ENCODE measurements at regions not wholly inside any gene's neighbourhood (a gene's known extent, or its start where the extent isn't known, plus 50 kb on each side); places are given as distances from the start of the nearest gene placed in this dataset.

DNA sequence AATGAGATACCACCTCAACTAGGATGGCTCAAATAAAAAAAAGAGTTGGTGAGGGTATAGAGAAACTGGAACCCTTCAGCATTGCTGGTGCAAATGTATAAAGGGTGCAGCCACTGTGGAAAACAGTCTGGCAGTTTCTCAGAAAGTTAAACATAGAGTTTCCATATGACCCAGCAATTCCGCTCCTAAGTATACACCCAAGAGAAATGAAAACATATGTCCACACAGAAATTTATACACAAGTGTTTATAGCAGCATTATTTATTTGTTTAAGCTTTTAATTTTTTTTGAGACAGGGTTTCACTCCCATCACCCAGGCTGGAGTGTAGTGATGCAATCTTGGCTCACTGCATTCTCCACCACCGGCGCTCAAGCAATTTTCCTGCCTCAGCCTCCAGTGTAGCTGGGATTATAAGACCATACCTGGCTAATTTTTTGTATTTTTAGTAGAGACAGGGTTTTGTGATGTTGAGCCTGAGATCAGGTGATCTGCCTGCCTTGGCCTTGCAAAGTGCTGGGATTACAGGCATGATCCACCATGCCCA lies 118.2 kb upstream of the KIF5B start:
- DNase-seq (ENCODE audit: insufficient read length, low spot score) (no peak), FAIRE-seq (no peak)

DNA sequence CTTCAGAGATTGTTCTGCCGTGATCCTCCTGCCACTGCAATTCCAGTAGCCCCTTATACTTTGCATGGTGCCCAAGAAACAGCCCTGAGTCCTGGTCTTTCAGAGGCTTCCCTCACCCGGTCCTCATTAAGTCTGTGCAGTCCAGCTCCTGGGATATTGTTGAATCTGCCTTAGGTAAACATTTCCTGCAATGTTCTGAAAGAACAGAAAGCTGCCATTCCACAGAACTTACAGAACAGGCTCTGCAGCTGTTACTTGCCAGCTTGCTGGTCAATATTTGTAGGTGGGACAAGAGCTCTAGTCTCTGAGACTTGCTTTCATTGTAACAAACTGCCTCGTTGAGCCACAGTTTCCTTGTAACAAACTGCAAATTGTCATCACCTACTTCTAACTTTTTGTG lies 115.0 kb upstream of the KIF5B start:
- no peak for FAIRE-seq
- DNase-seq (ENCODE audit: insufficient read length, low spot score): no peak

DNA sequence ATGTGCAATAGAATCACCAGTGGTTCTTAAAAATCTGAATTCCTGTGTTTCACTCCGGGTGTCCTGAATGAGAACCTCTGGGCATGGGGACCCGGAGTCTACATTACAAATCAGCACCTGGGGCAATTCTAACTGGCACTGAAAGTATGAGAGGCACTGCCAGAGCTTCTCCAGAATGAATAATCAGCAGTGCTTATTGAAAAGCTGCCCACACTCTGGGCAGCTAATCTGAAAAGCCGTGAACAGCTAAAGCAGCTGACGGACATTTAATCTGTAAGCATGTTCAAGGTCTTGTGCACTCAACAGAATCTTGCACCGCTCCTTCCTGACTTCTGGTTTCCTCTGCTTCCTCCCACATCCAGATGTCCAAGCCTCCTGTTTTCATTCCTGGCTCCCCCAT lies 113.3 kb upstream of the KIF5B start:
- no peak for DNase-seq (ENCODE audit: insufficient read length, low spot score)
- FAIRE-seq: no peak

DNA sequence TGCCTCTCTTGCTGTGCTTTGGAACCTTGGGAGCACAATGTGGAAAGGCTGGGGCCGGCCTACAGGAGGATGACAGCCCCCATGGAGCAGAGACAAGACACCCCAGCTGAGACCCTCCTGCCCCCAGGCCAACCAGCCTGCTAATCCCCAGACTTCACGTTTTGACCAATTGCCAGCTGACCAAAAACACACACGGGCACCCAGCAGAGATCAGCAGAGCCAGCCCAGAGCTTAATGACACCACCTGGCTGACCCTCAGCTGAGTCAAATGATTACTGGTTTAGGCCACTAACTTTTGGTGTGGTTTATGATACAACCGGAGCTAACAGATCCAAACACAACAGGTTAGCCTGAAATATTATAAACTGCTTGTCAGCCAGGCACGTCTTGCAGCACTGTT lies 111.2 kb upstream of the KIF5B start:
- DNase-seq (ENCODE audit: insufficient read length, low spot score) (no peak), FAIRE-seq (peak; percentile 28)

DNA sequence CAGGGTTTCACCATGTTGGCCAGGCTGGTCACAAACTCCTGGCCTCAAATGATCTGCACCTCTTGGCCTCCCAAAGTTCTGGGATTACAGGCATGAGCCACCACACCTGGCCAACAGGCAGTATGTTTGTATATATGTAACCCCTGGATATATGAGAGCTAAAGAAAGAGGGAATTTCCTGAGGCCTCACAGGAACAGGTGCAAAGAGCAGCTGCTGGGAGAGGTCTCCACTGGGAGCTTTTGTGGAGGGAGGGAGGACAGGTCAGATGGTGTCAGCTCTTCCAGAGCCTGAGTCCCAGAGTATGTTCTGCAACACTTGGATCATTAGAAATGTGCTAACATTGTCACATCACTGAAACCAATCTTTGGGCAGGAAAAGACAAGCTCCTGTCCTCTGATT lies 110.1 kb upstream of the KIF5B start:
- FAIRE-seq (no peak), DNase-seq (ENCODE audit: insufficient read length, low spot score) (no peak)

DNA sequence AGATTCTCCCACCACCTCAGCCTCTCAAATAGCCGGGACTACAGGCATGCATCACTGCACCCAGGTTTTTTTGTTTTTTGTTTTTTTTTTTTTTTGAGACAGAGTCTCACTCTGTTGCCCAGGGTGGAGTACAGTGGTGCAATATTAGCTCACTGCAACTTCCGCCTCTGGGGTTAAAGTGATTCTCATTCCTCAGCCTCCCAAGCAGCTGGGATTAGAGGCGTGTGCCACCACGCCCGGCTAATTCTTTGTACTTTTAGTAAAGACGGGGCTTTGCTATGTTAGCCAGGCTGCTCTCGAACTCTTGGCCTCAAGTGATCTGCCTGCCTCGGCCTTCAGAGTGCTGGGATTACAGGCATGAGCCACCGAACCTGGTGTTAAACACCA lies 107.5 kb upstream of the KIF5B start:
- FAIRE-seq: no peak
- no peak for DNase-seq (ENCODE audit: insufficient read length, low spot score)

DNA sequence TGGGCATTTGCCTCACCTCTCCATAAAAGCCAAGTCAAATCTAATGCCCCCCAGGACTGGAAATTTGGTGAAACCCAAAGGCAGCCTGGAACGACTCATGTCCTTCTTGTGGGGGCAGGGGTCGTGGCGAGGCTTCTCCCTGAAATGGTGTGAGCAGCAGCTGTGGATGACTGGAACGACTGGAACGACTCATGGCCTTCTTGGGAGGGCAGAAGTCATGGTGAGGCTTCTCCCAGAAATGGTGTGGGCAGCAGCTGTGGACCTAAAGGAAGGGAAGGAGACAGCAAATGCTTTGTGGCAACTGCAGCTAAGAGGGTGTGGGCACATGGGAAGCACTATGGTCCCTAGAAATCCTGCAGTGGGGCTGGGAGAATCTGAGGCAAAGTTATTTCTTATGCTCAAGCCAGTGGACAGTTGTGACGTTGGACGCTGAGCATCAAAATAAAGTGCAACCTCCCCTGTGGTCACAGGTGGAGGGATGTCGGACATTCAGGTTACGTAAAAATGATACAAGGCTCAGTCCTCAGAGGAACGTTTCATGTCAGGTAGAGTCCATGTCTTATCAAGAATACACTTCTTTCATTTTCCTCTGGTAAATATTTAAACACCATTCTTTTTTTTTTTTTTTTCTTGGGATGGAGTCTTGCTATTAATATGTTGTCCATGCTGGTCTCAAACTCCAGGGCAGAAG lies 107.0 kb upstream of the KIF5B start:
- DNase-seq (ENCODE audit: insufficient read length, low spot score) (no peak), FAIRE-seq (no peak)

DNA sequence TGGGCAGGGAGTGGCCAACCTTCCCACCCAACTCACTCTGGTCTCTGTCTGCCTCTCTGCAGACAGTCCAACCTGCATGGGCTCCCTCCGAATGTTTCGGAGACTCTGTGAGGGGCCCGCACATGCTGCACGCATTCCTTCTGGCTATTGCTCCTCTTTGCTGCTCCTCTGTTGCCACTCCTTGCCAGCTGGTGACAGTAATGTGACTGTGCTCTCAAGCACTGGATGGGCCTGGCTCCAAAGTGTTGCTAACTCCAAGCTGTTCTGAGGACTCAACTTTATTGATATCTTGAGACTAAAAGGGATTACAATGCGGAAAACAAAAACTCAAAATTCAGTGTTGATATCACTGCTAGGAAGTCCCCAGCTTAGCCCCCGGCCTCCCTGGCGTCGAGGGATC lies 105.4 kb upstream of the KIF5B start:
- FAIRE-seq: no peak

DNA sequence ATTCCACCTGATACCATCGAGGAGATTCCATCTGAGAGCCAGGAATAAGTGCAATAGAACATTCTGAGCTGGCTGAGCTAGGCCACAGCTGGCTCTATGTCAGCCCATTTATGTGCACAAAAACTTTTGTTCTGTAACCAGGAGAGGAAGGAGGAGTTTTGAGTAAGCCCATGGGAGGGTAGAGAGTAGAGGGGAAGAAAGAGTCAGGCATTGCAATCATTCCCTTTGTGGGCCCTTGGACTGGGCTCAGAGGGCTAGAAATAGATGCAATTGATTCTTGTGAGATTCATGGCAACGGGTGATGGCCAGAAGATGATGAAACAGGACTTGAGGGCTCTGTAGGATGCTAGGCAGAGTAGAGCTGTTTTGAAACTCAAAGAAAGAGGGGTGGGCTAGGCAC lies 104.6 kb upstream of the KIF5B start:
- DNase-seq (ENCODE audit: insufficient read length, low spot score): no peak
- no peak for FAIRE-seq

More for the DNA sequence above, 105.4 kb upstream of the KIF5B start:
- no peak for DNase-seq (ENCODE audit: insufficient read length, low spot score)

DNA sequence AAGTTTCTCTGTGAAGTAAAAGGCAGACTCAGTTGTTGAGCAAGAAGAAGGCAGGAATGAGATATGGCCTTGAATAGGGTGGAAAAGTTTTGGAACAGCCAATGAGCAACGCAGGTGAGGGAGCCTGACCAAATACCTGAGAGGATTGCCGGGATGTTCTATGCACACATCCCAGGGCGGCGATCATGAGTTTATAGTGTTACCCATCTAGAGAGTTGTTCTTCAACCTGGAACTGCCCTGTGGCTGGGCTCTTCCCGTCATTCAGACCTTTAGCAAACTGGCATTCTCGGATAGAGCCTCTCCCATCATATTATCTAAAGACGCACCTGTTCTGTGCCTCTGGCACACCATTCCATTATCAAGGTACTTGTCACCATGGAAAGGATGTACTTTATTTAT lies 103.0 kb upstream of the KIF5B start:
- FAIRE-seq (no peak), DNase-seq (ENCODE audit: insufficient read length, low spot score) (no peak)

DNA sequence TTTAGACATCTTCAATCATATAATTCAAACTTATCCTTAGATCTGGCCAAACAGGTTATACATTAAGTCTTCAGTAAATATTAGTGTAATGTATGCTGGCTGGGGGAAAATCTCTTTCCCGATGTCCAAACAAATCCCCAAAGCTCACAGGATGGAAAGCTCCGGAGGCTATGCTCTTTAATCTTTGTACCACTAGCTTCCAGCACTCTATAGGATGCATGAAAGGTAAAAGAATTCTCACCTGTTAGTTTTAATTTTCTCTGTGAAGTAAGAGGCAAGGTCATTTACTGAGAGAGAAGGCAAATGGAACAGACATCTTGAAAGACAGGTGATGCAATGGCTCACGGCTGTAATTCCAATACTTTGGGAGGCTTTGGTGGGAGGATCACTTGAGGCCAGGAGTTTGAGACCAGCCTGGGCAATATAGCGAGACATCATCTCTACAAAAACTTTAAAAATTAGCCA lies 99.8 kb upstream of the KIF5B start:
- FAIRE-seq: no peak
- no peak for DNase-seq (ENCODE audit: insufficient read length, low spot score)

DNA sequence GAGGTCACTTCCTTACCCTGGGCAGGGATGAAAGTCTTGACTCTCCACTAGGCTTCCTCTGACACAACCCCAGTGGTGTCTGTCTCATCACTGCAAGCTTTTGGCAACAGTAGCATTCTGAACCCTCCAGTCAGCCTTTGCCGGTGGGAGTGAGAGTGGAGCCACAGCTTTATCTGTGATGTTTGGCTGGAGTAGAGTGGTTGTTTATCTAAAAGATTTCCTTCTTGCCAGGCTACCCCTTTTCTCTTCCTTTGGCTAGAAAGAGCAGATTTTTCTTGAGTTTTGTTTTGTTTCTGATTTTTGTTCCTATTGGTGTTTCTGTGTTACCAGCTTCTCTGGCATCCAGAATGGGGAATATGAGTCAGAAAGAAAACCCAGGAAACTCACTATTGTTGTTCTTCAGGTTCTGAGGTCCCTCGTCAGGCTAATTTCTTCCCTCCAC lies 98.9 kb upstream of the KIF5B start:
- FAIRE-seq (no peak), DNase-seq (ENCODE audit: insufficient read length, low spot score) (no peak)

DNA sequence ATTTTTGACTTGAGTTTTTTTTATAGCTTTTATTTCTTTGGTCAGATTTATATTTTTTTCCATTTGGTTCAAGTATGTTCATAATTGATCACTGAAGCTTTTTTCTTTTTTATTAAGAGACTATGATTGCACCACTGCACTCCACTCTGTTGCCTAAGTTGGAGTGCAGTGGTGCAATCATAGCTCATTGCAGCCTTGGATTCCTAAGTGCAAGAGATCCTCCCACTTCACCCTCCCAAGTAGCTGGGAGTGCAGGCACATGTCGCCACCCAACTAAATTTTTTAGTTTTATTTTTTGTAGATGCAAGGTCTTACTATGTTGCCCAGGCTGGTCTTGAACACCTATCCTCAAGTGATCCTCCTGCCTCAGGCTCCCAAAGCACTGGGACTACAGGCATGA lies 97.7 kb upstream of the KIF5B start:
- DNase-seq (ENCODE audit: insufficient read length, low spot score) (no peak), FAIRE-seq (no peak)

DNA sequence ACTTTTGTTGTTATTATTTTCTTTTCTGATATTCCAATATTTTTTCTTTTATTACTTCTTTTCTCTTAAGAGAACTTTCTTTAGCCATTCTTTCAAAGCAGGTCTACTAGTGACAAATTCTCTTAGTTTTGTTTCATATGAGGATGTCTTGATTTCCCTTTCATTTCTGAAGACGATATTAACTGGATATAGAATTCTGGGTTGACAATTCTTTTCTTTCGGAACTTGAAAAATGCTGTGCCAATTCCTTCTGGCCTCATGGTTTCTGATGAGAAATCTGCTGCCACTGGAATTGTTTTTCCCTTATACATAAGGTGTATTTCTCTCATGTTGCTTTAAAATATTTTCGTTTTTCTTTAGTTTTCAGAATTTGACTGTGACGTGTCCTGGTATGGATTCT lies 97.0 kb upstream of the KIF5B start:
- no peak for DNase-seq (ENCODE audit: insufficient read length, low spot score)
- no peak for FAIRE-seq

DNA sequence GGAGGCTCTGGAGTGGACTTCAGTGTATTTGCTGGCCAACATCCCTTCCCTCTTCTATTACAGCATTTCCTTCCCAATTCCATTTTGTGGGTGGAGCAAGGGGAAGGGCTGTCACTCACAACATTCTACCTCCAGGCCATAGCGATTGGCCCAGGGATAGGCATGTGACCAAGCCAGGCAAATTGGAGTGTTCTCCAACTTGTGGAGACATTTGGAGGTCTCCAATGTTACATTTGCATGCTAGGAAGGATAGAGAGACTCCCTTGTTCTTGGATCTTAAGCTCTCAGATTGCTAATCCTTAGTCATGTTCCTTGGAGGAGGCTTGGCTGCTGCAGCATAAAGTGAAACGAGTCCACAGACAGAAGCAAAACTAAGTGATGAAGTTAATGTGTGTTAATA lies 95.6 kb upstream of the KIF5B start:
- no peak for FAIRE-seq
- no peak for DNase-seq (ENCODE audit: insufficient read length, low spot score)

DNA sequence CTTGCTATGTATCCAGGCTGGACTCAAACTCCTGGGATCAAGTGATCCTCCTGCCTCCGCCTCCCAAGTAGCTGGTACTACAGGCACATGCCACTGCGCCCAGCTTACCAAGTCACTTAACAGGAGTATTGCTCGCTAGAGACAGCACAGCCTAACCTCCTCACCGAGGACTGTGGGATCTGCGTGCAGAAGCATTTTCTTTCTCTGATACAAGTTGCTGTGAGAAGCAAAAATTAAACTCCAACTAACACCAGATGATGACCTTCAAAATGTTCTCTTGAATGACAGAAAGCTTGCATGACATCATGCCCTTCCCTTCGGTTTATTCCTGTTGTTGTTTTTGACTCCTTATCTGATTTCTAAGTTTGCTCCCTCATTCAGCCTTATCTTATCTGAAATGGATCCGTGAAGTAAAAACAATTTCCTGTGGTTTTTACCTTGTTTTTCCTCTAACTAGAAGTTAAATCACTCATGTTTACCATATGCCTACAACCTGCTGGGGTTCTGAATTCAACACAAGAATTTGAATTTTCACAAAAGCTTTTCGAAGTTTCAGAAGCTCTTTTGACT lies 94.4 kb upstream of the KIF5B start:
- DNase-seq (ENCODE audit: insufficient read length, low spot score): no peak
- FAIRE-seq: no peak

DNA sequence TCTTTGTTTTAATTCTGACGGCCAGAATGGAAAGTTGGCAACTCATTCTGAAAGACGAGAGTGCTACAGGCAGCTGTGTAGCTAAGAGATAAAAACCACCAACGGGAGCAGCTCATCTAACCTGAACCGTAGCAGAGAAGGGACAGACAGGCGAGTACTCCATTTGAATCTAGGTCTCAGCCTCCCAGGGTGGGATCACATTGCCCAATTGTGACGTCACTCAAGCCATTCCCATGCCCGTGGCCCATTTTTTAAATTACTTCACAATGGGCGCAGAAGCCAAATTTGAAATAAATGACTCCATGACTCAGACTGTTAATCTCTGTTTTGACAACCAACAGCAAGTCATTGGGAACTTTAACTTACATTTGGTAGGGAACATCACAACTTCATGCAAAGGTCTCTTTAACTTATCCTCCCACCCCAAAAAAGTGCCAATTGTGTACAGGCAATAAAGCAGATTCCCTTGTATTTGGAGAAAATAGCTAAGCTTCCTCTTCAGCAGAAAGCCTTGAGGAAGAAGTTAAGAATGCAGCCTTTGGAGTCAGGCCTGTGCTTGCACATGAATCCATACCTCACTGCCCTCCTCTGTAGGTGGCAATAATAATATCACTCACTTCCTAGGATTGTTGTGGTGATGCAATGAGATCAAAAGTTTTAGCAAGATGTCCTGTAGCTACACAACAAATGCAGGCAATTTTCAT lies 93.2 kb upstream of the KIF5B start:
- no peak for FAIRE-seq
- peak; percentile 58 for DNase-seq (ENCODE audit: insufficient read length, low spot score)

DNA sequence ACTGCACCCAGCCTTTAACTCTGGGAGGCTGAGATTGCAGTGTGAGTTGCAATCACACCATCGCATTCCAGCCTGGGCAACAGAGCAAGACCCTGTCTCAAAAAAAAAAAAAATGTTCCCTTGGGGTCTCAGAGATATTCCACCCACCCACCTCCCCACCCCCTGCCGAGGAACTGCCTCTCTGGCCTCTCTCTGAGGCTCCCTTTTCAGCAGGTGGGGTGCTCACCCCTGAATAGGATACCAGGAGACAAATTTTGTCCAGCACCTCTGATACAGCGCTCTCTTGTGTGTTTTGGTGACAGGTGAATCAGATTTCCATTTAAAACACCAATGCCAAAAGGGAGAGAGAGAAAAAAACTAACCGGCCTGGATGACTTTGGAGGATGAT lies 92.6 kb upstream of the KIF5B start:
- FAIRE-seq: no peak
- DNase-seq (ENCODE audit: insufficient read length, low spot score): no peak

DNA sequence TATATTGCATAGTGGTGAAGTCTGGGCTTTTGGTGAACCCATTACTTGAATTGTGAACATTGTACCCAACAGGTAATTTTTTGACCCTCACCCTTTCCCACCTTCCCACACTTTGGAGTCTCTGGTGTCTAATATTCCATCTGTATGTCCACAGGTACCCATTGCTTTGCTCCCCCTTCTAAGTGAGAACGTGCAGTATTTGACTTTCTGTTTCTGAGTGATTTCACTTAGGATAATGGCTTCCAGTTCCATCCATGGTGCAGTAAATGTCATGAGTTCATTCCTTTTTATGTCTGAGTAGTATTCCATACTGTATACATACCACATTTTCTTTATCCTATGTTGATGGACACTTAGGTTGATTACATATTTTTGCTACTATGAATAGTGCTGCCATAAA lies 91.5 kb upstream of the KIF5B start:
- FAIRE-seq: no peak
- DNase-seq (ENCODE audit: insufficient read length, low spot score): no peak

DNA sequence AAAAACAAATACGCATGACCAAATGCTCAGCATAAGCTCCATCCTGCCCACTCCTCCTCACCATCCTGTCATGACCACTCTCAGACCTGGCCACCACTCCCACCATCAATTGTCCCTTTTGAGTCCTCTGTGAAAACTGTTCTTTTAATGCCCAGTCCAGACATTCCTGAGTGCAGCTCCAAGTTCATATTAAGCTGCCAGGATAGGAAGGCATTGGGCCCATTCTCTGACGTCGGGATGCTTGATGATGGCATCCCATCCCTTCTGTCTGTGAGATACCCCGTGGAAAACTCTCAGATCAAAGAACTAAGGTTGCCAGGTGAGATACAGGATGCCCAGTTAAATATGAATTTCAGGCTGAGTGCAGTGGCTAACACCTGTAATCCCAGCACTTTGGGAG lies 89.9 kb upstream of the KIF5B start:
- FAIRE-seq (no peak), DNase-seq (ENCODE audit: insufficient read length, low spot score) (no peak)

DNA sequence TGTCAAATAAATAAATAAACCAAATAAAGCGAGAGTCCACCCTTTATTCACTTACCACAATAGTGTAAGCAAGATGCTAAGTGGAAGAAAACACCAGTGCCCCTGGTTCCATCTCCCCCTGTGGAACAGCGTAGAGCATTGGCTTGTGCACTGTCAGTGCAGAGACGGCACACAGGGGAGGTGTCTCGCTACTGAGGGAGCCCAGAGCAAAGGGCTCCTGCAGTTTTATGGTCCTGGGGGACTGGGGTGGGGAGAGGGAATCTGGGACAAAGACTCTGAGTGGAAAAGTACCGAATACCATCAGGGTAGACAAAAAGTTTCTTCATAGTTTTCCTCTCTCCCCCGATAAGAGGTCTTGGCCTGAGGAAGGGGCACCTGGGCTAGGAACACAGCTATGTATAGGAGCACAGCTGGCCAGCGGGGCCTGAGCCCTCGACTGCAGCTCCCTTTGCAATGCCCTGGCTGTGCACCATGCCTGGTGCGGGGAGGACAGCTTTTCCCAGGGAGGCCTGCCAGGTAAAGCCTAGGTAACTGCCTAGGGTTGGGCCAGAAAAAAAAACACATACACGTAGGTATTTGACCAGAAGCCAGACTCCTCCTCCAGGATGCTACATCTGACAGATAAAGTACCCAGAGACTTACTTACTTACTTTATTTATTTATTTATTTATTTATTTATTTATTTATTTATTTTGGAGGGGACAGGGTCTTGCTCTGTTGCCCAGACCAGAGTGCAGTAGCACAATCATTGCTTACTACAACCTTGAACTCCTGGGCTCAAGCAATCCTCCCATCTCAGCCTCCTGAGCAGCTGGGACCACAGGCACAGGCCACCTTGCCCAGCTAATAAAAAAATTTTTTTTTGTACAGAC lies 88.8 kb upstream of the KIF5B start:
- DNase-seq (ENCODE audit: insufficient read length, low spot score) (no peak), FAIRE-seq (no peak)
